ENCODE measurements at regions not wholly inside any gene's neighbourhood (a gene's known extent, or its start where the extent isn't known, plus 50 kb on each side); places are given as distances from the start of the nearest gene placed in this dataset.
A peak's percentile ranks its signal among the peaks of the same experiment; 100 is the strongest.

- TF ChIP-seq, protein P1, sequence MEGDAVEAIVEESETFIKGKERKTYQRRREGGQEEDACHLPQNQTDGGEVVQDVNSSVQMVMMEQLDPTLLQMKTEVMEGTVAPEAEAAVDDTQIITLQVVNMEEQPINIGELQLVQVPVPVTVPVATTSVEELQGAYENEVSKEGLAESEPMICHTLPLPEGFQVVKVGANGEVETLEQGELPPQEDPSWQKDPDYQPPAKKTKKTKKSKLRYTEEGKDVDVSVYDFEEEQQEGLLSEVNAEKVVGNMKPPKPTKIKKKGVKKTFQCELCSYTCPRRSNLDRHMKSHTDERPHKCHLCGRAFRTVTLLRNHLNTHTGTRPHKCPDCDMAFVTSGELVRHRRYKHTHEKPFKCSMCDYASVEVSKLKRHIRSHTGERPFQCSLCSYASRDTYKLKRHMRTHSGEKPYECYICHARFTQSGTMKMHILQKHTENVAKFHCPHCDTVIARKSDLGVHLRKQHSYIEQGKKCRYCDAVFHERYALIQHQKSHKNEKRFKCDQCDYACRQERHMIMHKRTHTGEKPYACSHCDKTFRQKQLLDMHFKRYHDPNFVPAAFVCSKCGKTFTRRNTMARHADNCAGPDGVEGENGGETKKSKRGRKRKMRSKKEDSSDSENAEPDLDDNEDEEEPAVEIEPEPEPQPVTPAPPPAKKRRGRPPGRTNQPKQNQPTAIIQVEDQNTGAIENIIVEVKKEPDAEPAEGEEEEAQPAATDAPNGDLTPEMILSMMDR (IDR thresholded peaks at IDR 0.05) = no peak
- no peaks in the 10 kb centered on the region for H3K27me3 ChIP-seq (ENCODE audit: control insufficient read depth in 2 of 2, insufficient read depth in 2 of 2, low read length in 2 of 2)
- H3K36me3 Mint-ChIP-seq = peaks cover 11% of the 10 kb centered on the region in 2 donors
- peaks cover 4 to 12% (median 10%) of the 10 kb centered on the region in 7 donors for H3K9me3 Mint-ChIP-seq
- H3K9me3 ChIP-seq (replicated peaks in 1 of 2; ENCODE audit: control insufficient read depth in 1 of 2, insufficient read depth in 1 of 2, low read length in 2 of 2) = peaks cover 0 to 5% of the 10 kb centered on the region in 2 donors
- WGBS (ENCODE audit: insufficient coverage) = 44% methylated on average over 11 of the region's 15 CpGs
- H3K36me3 ChIP-seq (replicated peaks in 1 of 2; ENCODE audit: control insufficient read depth in 1 of 2, insufficient read depth in 2 of 2, low read length in 2 of 2) = no peaks in the 10 kb centered on the region
- peaks cover 3 to 8% (median 4%) of the 10 kb centered on the region in 3 donors for H3K27me3 Mint-ChIP-seq (ENCODE audit: low read depth in 3 of 3)
- H2AFZ ChIP-seq (ENCODE audit: insufficient read depth, low read depth, low read length, poor library complexity, severe bottlenecking) = no peak overlapping the region
- no peaks in the 10 kb centered on the region for H4K20me1 ChIP-seq (ENCODE audit: insufficient read depth, low read length)
- H3K27ac Mint-ChIP-seq = peak overlapping the region in 1 of 7 donors; percentile 41
- no peak overlapping the region for H3K4me2 ChIP-seq (replicated peaks; ENCODE audit: extremely low read depth, low read length, poor library complexity, severe bottlenecking)
- no peaks in the 10 kb centered on the region for H3K79me2 ChIP-seq (ENCODE audit: insufficient read depth, low read length)
- H3K4me3 ChIP-seq (replicated peaks in 1 of 3; ENCODE audit: low read depth in 2 of 3, low read length in 3 of 3) = no peak overlapping the region
- intact Hi-C loops (cut with micrococcal nuclease) = loop anchor here in 1 of 2 donors (5.0 kb wide), 1 partner anchor 46 kb away; no protein-coding TSS in a partner anchor
- no peak overlapping the region for H3K27ac ChIP-seq (ENCODE audit: low read depth in 1 of 2, low read length in 2 of 2)
- H3K4me1 ChIP-seq (ENCODE audit: control insufficient read depth in 1 of 2, insufficient read depth in 2 of 2, low read length in 2 of 2) = peaks cover 19 to 58% of the 10 kb centered on the region in 2 donors
- H3K4me1 Mint-ChIP-seq = peaks cover 45% of the 10 kb centered on the region
- no peak overlapping the region for H3K9ac ChIP-seq (ENCODE audit: insufficient read depth, low read length, poor library complexity, severe bottlenecking)
- H3K4me3 Mint-ChIP-seq = no peak overlapping the region
- DNase-seq = peak; percentile 35 to 48 (median 45)
Observed at GRCh38 chr1:234886081-234886984, 242.3 kb downstream of the TOMM20 start.

DNA sequence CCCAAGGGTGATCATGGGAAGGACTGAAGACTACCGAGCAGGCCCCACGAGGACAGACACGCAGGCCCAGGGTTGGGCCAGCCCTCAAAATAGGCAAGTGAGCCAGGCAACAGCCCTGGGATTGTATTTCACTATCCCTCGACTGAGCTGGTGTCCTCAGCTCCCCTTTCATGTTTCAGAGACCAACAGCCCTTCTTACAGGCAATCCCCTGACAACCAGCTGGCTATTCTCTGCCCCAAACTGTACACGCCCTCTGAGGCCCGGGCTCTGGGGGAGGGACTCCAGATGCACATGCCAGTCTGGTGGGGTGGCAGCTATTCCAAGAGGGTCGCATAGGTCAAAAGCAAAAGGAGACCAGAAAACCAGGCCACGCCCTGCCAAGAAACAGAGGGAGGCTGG, 243.0 kb downstream of the TOMM20 start:
- Histone ChIP-seq H2AFZ (ENCODE audit: insufficient read depth, low read depth, low read length, poor library complexity, severe bottlenecking) (no peak overlapping the region), H4K20me1 (ENCODE audit: insufficient read depth, low read length) (no peaks in the 10 kb centered on the region), H3K4me2 (replicated peaks; ENCODE audit: extremely low read depth, low read length, poor library complexity, severe bottlenecking) (no peak overlapping the region), H3K27me3 (ENCODE audit: control insufficient read depth in 2 of 2, insufficient read depth in 2 of 2, low read length in 2 of 2) (no peaks in the 10 kb centered on the region), H3K4me3 (replicated peaks in 1 of 3; ENCODE audit: low read depth in 2 of 3, low read length in 3 of 3) (no peak overlapping the region), H3K27ac (ENCODE audit: low read depth in 1 of 2, low read length in 2 of 2) (no peak overlapping the region), H3K79me2 (ENCODE audit: insufficient read depth, low read length) (no peaks in the 10 kb centered on the region), H3K9me3 (replicated peaks in 1 of 2; ENCODE audit: control insufficient read depth in 1 of 2, insufficient read depth in 1 of 2, low read length in 2 of 2) (peaks cover 0 to 5% of the 10 kb centered on the region in 2 donors), H3K36me3 (replicated peaks in 1 of 2; ENCODE audit: control insufficient read depth in 1 of 2, insufficient read depth in 2 of 2, low read length in 2 of 2) (no peaks in the 10 kb centered on the region), H3K4me1 (ENCODE audit: control insufficient read depth in 1 of 2, insufficient read depth in 2 of 2, low read length in 2 of 2) (peaks cover 26 to 61% of the 10 kb centered on the region in 2 donors), H3K9ac (ENCODE audit: insufficient read depth, low read length, poor library complexity, severe bottlenecking) (no peak overlapping the region)
- WGBS (ENCODE audit: insufficient coverage) = 93% methylated on average over 5 of the region's 8 CpGs
- intact Hi-C loops (cut with micrococcal nuclease) = loop anchor here in 1 of 2 donors (5.0 kb wide), 1 partner anchor 47 kb away; no protein-coding TSS in a partner anchor
- peaks cover 11% of the 10 kb centered on the region in 2 donors for H3K36me3 Mint-ChIP-seq
- TF ChIP-seq, protein P1 (IDR thresholded peaks at IDR 0.05) = no peak
- peaks cover 4 to 12% (median 10%) of the 10 kb centered on the region in 7 donors for H3K9me3 Mint-ChIP-seq
- DNase-seq = peak in 1 of 3 donors; percentile 42
- H3K4me3 Mint-ChIP-seq = no peak overlapping the region
- no peak overlapping the region for H3K27ac Mint-ChIP-seq
- peaks cover 48% of the 10 kb centered on the region for H3K4me1 Mint-ChIP-seq
- H3K27me3 Mint-ChIP-seq (ENCODE audit: low read depth in 3 of 3) = peaks cover 3 to 4% (median 4%) of the 10 kb centered on the region in 3 donors

Data from CD14-positive monocyte (primary cell).